ENCODE measurements at regions not wholly inside any gene's neighbourhood (a gene's known extent, or its start where the extent isn't known, plus 50 kb on each side); places are given as distances from the start of the nearest gene placed in this dataset.
"Not testable (repeated sequence)": the region's sequence is repeated elsewhere in the genome, so short reads cannot be mapped to it uniquely, and the experiment has no call there.

DNA sequence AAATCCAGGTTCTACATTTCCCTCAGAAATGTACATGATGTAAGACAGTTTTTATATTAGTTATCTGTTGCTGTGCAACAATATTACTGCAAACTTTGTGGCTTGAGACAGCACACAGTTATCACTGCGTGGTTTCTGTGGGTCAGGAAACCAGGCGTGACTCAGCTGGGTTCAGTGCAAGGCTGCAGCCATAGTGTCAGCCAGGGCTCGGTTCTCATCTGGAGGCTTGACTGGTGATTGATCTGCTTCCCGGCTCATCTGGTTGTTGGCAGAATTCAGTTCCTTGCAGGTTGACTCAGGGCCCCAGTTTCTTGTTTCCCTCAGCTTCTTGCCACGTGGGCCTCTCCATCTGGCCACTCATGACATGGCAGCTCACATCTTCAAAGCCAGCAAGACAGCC lies 146.8 kb upstream of the ROPN1B start:
- not testable (repeated sequence) for TF ChIP-seq CTCF, POLR2A (IDR thresholded peaks at IDR 0.05)

Data from lower leg skin (tissue), 3 donors.